ENCODE measurements at regions not wholly inside any gene's neighbourhood (a gene's known extent, or its start where the extent isn't known, plus 50 kb on each side); places are given as distances from the start of the nearest gene placed in this dataset.

DNA sequence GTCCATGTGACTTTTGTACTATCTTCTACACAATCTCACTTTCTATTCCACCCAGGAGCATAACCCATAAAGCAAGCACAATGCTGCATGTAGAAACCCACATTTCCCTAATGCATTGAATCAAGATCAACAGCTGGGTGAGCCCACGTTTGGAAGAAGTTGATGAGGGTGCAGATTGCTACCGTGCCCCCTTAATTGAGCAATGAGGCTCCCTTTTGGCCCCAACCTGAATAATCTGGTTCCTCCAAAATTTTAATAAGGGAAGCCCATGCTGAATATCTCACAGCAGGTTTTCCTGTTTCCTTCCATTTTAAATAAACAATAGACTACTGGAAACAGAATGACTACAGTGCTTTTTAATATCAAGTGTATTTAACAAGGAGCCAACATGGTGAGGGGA, 403.6 kb upstream of the SGCG start:
- no peak overlapping the region for H2BK12ac ChIP-seq (ENCODE audit: insufficient read length, low read depth, low read length)

More for the DNA sequence above, 403.6 kb upstream of the SGCG start:
- no peaks in the 10 kb centered on the region for H3K23me2 ChIP-seq (ENCODE audit: insufficient read length, low read depth, low read length, poor library complexity, severe bottlenecking)
- no peak for TF ChIP-seq CTCF (conservative IDR thresholded peaks at IDR 0.05)
- no peaks in the 10 kb centered on the region for H3K36me3 Mint-ChIP-seq (ENCODE audit: insufficient read depth in 1 of 3, low read depth in 3 of 3)
- H3K23ac ChIP-seq (ENCODE audit: insufficient read length, low read depth, low read length): no peak overlapping the region
- H3K9me3 Mint-ChIP-seq: peaks cover 0 to 4% of the 10 kb centered on the region in 2 experiments; a peak in 3 of 5 replicates
- no peak overlapping the region for H4K91ac ChIP-seq (ENCODE audit: insufficient read length, low read depth, low read length)
- no peak overlapping the region for H4K8ac ChIP-seq (replicated peaks; ENCODE audit: insufficient read length, low read depth, low read length)
- H3K4me2 ChIP-seq (ENCODE audit: insufficient read depth, insufficient read length, low read length): no peak overlapping the region
- no peak overlapping the region for H2BK120ac ChIP-seq (ENCODE audit: low read depth, low read length, poor library complexity, severe bottlenecking)
- no peaks in the 10 kb centered on the region for H3K9me3 ChIP-seq (ENCODE audit: control insufficient read depth, low read depth, low read length)
- no peak overlapping the region for H3K18ac ChIP-seq (ENCODE audit: insufficient read length, low read depth, low read length)
- no peak overlapping the region for H3K4ac ChIP-seq (ENCODE audit: low read depth, low read length)
- no peaks in the 10 kb centered on the region for H3K27me3 ChIP-seq (ENCODE audit: insufficient read depth, low read length)
- H3K79me2 ChIP-seq (ENCODE audit: insufficient read depth, low read length): no peaks in the 10 kb centered on the region
- no peak overlapping the region for H3K9ac ChIP-seq (ENCODE audit: extremely low read depth, insufficient read length, low read length)
- no peak overlapping the region for H3K4me3 Mint-ChIP-seq
- no peak overlapping the region for H2AK5ac ChIP-seq (ENCODE audit: insufficient read length, low read length)
- H2BK20ac ChIP-seq (ENCODE audit: low read depth, low read length, poor library complexity, severe bottlenecking): no peak overlapping the region
- H2BK15ac ChIP-seq (ENCODE audit: low read depth, low read length): no peak overlapping the region
- H3K14ac ChIP-seq (ENCODE audit: insufficient read depth, low read length): no peak overlapping the region
- no peaks in the 10 kb centered on the region for H4K20me1 ChIP-seq (ENCODE audit: control insufficient read depth, insufficient read depth, insufficient read length)
- H4K5ac ChIP-seq (ENCODE audit: insufficient read length, low read depth, low read length): no peak overlapping the region
- H3T11ph ChIP-seq (ENCODE audit: low read length): no peak overlapping the region
- H3K56ac ChIP-seq (ENCODE audit: insufficient read length, low read depth, low read length): no peak overlapping the region
- no peak for DNase-seq
- H2BK5ac ChIP-seq (ENCODE audit: insufficient read length, low read length): no peak overlapping the region
- H3K79me1 ChIP-seq (ENCODE audit: insufficient read depth, low read depth, low read length, poor library complexity, severe bottlenecking): no peaks in the 10 kb centered on the region
- 0 out of 4 replicates have a peak, but pooled peaks cover 0 to 3% of the 10 kb centered on the region in 2 experiments for H3K4me1 Mint-ChIP-seq
- no peak overlapping the region for H2AFZ ChIP-seq (ENCODE audit: low read length)
- no peaks in the 10 kb centered on the region for H3K27me3 Mint-ChIP-seq (ENCODE audit: low read depth)
- WGBS (ENCODE audit: extremely low coverage, insufficient read length, low lambda C conversion rate): no CpG with 5 or more reads among the region's 2 CpGs
- no peaks in the 10 kb centered on the region for H3K4me1 ChIP-seq (ENCODE audit: insufficient read depth, low read length)
- H3K27ac Mint-ChIP-seq: no peak overlapping the region
- no peak overlapping the region for H3K27ac ChIP-seq (ENCODE audit: insufficient read length, low read depth, low read length)
